ENCODE measurements at regions not wholly inside any gene's neighbourhood (a gene's known extent, or its start where the extent isn't known, plus 50 kb on each side); places are given as distances from the start of the nearest gene placed in this dataset.

- TF ChIP-seq CTCF (IDR thresholded peaks at IDR 0.05; ENCODE audit: insufficient read depth, low read length) = no peak
- no peak for TF ChIP-seq POLR2AphosphoS5 (IDR thresholded peaks at IDR 0.05; ENCODE audit: low read depth)
Observed at GRCh38 chr19:27833031-27833430, 1379.9 kb downstream of the UQCRFS1 start.
